ENCODE measurements at regions not wholly inside any gene's neighbourhood (a gene's known extent, or its start where the extent isn't known, plus 50 kb on each side); places are given as distances from the start of the nearest gene placed in this dataset.

GRCh38 chr7:41170466-41170865 lies 532.4 kb downstream of the INHBA start:
- no peak for DNase-seq (ENCODE audit: low read depth)

DNA sequence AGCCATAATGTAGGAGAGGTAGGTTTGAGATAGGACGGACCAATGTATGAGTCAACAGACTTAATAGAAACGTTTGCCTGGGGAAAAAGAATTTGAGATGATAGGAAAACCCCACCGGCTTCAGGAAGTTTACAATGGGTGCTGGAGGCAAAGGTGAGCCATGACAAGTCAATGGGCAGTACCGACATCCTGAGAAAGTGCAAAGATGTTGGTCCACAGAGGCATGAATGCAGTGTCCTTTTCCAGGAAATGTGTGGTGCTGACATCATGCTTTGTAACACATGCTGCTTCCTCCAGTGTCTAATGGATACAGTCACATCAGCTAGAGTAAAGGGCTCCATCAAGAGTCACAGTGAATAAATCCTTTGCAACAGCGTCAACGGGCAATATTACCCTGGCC lies 533.6 kb downstream of the INHBA start:
- DNase-seq (ENCODE audit: low read depth) = no peak

DNA sequence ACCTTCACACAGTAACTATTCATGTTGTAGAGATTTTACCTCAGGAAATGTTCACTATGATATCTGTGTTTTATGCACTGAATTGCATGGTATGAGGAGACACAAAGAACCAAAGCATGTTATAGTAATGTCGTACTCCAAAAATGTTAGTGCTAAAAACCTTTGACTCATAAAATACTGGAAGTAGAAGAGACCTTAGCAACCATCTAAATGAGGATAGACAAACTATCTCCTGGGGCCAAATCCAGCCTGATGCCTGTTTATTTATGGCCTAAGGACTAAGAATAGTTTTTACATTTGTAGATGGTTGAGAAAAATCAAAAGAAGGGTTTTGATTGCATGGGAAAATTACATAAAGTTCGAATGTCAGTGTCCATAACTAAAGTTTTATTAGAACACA lies 535.1 kb downstream of the INHBA start:
- DNase-seq (ENCODE audit: low read depth) = no peak

DNA sequence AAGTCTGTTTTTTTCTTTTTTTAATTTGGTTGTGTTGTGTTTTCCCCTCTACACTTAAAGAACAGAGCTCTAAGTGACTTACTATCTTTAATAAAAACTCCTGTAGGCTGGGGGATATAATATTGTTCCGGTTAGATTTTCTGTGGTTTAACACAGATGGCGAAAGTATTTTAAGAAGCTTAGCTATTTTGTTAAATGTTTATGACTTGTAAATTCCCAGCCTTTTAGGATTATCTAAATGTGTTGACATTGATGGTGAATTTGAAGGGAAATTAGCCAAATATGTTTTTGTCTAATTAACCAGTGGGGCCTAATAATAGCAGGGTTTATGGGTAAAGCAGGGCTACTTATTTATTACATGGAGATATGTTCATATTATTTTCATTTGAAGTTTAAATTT lies 538.5 kb downstream of the INHBA start:
- DNase-seq (ENCODE audit: low read depth) = no peak

DNA sequence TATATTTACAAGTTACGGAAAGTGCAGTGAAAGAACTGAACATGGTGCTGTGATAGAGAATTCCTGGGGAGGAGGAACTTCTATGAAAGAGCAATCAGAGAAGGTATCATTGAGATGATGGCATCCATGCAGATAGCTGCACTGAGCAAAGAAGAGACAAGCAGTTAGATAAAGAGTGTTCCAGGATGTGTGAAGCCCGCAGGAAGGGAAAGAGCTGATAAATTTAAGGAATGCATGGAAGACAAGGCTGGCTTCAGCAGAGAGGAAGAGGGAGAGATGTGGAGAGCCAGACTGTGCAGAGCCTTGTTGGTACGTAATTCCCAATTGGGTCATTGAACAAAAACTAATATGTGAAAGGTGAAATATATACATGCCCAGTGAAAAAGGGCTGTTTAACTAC lies 538.9 kb downstream of the INHBA start:
- no peak for DNase-seq (ENCODE audit: low read depth)

- DNase-seq (ENCODE audit: low read depth) = no peak
Observed at GRCh38 chr7:41162612-41163011, 540.3 kb downstream of the INHBA start.

DNA sequence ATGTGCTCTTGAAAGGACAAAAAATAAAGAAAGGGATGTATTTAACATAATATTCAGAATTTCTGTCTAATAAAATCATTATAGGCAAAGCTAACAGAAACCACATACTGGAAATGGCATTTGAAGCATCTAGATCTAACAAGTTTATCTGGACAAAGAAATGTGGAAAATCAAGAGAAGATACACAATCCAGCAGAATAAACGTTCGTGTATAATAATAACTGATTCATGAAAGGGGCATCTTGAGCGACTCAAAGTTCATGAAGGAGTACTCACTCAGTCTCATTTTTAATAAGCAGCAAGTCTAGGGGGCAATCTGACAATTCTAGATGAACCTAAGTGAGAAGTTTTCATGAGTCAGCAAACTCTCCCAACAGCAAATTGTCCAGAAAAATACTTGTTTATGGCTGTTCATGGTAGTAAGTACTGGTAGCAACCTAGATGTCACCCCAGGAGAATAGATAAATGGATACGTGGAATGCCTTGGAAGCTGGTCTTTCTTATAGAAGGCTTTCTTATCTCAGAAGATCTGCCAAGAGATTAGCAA lies 541.8 kb downstream of the INHBA start:
- DNase-seq (ENCODE audit: low read depth) = no peak

DNA sequence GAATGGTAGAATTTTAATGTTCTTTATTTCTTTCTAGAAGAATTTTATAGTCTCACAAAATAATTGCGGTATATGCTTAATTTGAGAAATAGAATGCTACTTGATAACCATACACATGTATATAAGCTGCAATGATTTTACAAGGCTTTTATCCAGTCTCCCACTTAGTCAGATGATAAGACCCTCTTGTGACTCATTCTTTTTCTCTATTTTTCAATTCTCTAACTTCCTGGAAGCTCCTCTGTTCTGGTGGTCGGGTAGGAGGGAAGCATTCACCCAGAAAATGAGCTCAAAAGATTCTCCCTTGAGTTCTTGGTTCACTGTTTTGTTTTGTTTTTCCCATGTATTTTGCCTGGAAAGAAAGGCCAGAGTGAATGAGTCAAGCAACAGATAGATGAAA lies 546.6 kb downstream of the INHBA start:
- DNase-seq (ENCODE audit: low read depth) = no peak

GRCh38 chr7:41153268-41153667 lies 549.6 kb downstream of the INHBA start:
- no peak for DNase-seq (ENCODE audit: low read depth)

DNA sequence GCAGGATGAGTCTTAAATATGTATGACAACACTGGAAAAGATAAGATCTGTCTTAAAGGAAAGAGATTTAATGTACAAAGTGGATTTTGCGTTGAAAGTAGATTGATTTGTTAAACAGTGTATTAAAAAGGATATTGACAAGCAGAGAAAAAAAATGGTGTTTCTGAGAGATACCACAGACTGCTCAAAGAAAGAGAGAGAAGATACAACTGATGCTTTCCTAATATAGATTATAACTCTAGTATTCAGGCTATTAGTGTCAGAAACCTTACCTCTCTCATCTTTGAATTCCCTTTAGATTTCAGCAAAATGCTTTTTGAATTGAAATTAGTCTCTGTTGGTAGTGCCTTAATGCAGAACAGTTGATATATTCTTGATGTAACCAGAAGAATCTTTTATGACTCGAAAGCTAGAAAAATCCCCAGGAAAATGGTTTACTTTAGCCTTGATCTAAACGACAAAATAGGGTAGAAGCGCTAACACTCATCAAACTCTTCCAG lies 550.7 kb downstream of the INHBA start:
- DNase-seq (ENCODE audit: low read depth) = no peak

GRCh38 chr7:41149576-41149975 lies 553.3 kb downstream of the INHBA start:
- no peak for DNase-seq (ENCODE audit: low read depth)

GRCh38 chr7:41148521-41148951 lies 554.4 kb downstream of the INHBA start:
- DNase-seq (ENCODE audit: low read depth) = peak; percentile 85

DNA sequence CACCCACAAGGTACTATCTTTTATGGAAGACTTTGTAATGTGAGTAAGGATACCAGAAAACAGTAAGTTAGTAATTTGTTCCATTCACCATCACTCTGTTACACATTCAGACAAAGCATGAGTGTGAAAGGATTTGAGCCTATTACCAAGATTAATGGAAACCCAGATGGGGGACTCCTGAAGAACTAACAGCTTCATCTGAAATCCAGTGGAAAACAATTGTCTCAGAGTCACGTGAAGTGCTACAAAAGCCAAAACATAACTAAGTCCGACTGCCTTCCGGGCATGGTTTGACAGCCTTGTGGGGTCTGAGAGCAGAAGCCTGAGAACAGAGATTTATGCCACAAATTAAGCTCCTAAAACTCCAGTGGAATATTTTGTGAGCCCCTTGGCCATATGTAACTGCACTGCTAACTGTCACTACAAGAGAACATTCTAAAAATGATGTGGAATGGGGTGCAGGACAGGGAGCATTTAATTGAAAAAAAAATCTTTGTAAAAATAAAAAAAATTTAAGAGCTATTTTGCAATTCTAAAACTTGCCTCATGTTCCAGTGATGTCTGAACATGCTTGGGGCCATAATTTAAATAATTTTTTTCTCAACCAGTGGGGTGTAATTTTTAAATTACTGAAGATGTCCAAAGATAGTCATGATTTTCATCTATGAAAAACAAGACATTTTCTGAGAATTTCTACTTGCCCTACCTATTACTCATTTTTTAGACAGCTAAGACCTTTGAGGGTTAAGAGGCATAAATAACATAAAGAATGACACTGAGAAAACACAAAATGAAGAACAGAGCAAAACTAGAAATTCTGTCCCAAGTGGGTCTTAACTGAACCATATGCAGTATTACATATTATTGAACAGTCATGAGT lies 555.0 kb downstream of the INHBA start:
- DNase-seq (ENCODE audit: low read depth) = no peak

- no peak for DNase-seq (ENCODE audit: low read depth)
Observed at GRCh38 chr7:41146429-41146828, 556.5 kb downstream of the INHBA start.

DNA sequence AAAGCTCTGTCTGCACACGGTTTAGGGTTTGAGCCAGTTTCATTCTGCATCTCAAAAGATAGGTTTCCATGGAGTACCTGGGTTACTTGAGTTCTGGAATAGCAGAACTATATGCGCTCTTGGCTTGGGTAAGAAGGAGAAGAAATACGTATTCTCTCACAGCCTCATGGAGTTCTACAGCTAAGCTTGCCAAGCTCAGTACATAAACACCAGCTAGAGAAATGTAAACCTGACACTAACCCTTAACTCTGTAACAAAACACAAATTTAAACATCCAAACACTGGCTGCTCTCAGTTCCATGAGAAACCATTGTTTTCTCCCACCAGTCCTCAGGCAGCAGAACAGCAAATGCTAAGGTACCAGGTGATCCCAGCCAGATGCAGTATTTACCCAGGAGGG lies 557.2 kb downstream of the INHBA start:
- no peak for DNase-seq (ENCODE audit: low read depth)

- DNase-seq (ENCODE audit: low read depth) = no peak
Observed at GRCh38 chr7:41142904-41143473, 559.9 kb downstream of the INHBA start.

DNA sequence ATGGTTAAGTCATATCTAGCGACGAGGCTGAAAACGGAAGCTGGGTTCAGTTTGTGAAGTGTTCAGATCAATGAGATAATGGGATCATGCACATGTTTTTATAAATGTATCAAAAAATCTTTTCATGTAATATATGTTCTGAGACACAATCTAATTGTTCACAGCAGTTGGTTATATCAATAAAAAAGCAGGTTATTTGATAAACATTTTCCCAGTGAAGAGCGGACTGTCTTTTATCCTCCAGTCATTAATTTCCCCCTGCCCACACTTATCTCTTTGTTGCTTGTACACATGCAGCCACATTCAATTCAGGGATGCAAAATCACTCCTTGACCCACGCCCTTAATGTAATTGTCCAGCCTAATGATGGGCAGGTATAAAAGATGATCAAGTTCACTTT lies 563.1 kb downstream of the INHBA start:
- no peak for DNase-seq (ENCODE audit: low read depth)

- no peak for DNase-seq (ENCODE audit: low read depth)
Observed at GRCh38 chr7:41136551-41136950, 566.3 kb downstream of the INHBA start.

GRCh38 chr7:41135511-41135910 lies 567.4 kb downstream of the INHBA start:
- no peak for DNase-seq (ENCODE audit: low read depth)

DNA sequence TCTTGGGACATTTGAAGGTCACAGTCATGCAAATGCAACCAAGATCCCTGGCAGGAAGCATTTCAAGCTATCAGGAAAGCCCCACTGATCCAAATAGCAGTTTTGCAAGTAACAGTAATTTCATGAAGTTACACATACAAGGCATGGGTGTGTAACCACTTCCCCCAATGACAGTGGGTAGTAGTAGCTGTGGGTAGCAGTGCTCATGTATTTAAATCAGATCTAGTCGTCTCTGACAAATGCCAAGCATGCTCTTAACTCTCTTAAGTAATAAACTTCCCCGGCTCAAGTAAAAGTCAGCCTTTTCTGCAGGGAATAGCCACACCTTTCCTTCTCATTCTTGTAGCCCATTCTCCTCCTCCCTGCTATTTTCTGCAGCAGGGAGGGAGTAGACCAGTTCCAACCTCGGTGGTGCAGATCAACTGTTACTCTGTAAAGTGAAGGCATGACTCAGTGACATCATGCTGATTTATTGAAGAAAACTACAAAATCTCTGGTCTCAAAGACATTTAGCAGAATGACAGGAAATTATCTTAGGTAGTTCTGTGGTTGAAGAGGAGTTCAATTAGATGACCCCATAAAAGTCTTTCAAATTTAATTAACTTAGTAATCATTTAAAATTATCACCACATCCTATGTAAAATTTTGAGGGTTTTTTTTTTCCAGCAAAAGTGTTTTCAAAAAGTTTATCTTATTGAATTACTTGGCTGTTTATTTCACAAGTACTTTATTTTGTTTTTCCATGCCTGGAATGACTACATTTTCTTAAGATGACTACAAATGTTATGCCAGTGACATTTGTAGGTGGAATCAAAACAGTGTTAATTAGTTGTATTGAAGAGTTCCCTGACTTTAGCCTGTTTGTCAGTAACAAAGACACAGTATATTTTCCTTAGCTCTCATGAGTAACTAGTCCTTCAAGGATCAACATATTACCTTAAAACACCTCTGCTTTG lies 568.3 kb downstream of the INHBA start:
- peak; percentile 28 for DNase-seq (ENCODE audit: low read depth)

- no peak for DNase-seq (ENCODE audit: low read depth)
Observed at GRCh38 chr7:41133690-41134299, 569.1 kb downstream of the INHBA start.

DNA sequence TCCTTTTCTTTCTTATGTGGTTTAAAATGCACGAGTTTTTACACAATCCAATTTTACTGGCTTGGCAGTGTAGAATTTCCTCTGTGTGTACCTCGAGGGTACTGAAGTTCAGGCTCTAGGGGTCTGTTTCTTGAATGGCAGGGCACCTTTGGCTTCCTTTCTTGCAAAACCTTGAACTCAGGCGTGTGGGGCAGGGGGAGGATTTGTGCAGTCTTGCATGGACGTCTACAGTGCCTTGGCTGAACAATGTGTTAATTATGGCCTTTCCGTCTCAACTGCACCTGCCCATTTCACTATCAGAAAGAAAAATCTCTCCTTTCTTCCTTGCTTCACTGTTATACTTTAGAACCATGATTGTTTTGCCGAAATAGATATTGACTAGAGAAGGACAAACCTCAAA lies 570.9 kb downstream of the INHBA start:
- DNase-seq (ENCODE audit: low read depth) = no peak
